Thymus (tissue), 11 donors: ENCODE measurements at regions not wholly inside any gene's neighbourhood (a gene's known extent, or its start where the extent isn't known, plus 50 kb on each side); places are given as distances from the start of the nearest gene placed in this dataset.
"Not testable (repeated sequence)": the region's sequence is repeated elsewhere in the genome, so short reads cannot be mapped to it uniquely, and the experiment has no call there.

Experiments used
- DNase-seq, 9 donors: peaks; one replicate each; pipeline ENCODE4 v3.0.0-alpha.2; 2013; ENCODE audit warnings: low spot score in 9 of 9, low read depth in 6 of 9, missing footprints in 1 of 9
- H3K27ac ChIP-seq, 2 donors: one replicate each; pipeline ENCODE4 v1.5.1; 2013; ENCODE audit warnings: control low read depth in 1 of 2, low read depth in 1 of 2, low read length in 1 of 2, mild to moderate bottlenecking in 1 of 2, moderate library complexity in 1 of 2
- H3K27me3 ChIP-seq, 2 donors: one replicate each; pipeline ENCODE4 v1.5.1; 2013; ENCODE audit warnings: low read length in 1 of 2; ENCODE audit not compliant: control insufficient read depth in 2 of 2, insufficient read depth in 1 of 2
- H3K36me3 ChIP-seq, 2 donors: one replicate each; pipeline ENCODE4 v1.5.1; 2013; ENCODE audit warnings: low read length in 1 of 2, mild to moderate bottlenecking in 1 of 2, moderate library complexity in 1 of 2; ENCODE audit not compliant: control insufficient read depth in 2 of 2, insufficient read depth in 2 of 2
- H3K4me1 ChIP-seq, 2 donors: one replicate each; pipeline ENCODE4 v1.5.1; 2013; ENCODE audit warnings: low read length in 2 of 2; ENCODE audit not compliant: control insufficient read depth in 2 of 2, insufficient read depth in 2 of 2
- H3K4me3 ChIP-seq, 2 donors: one replicate each; pipeline ENCODE4 v1.5.1; 2013; ENCODE audit warnings: low read length in 2 of 2, control low read depth in 1 of 2, mild to moderate bottlenecking in 1 of 2
- H3K9me3 ChIP-seq, 2 donors: one replicate each; pipeline ENCODE4 v1.5.1; 2013; ENCODE audit warnings: low read length in 1 of 2, mild to moderate bottlenecking in 1 of 2; ENCODE audit not compliant: control insufficient read depth in 2 of 2, insufficient read depth in 1 of 2
- WGBS: extraction: QIAGEN DNeasy Blood & Tissue Kit; methylation state at CpG from one replicate; pipeline ENCODE4 v1.1.7; 2013; 5-methylcytosine and 5-hydroxymethylcytosine counted together
- donor health status: healthy.

GRCh38 chr5:147141580-147141979 lies 93.2 kb upstream of the STK32A start:
- not testable (repeated sequence) for H3K36me3 ChIP-seq, H3K4me3 ChIP-seq, H3K27me3 ChIP-seq, H3K27ac ChIP-seq, DNase-seq, H3K9me3 ChIP-seq, H3K4me1 ChIP-seq
- 75% methylated on average over 2 of the region's 2 CpGs for WGBS

GRCh38 chr5:147143215-147143614 lies 91.6 kb upstream of the STK32A start:
- H3K9me3 ChIP-seq, result no peaks in the 10 kb centered on the region
- no peaks in the 10 kb centered on the region for H3K36me3 ChIP-seq
- H3K27ac ChIP-seq, result no peak overlapping the region
- H3K27me3 ChIP-seq, result no peaks in the 10 kb centered on the region
- H3K4me3 ChIP-seq, result no peak overlapping the region
- H3K4me1 ChIP-seq, result no peaks in the 10 kb centered on the region
- DNase-seq, result no peak

- Histone ChIP-seq H3K36me3 (no peaks in the 10 kb centered on the region), H3K9me3 (no peaks in the 10 kb centered on the region), H3K4me3 (no peak overlapping the region), H3K4me1 (no peaks in the 10 kb centered on the region), H3K27me3 (no peaks in the 10 kb centered on the region), H3K27ac (no peak overlapping the region)
- WGBS, result 87% methylated on average over 1 of the region's 1 CpG
- no peak for DNase-seq
Measured at GRCh38 chr5:147145328-147145727, 89.5 kb upstream of the STK32A start.

- H3K27ac ChIP-seq, result no peak overlapping the region
- DNase-seq, result no peak
- no peaks in the 10 kb centered on the region for H3K27me3 ChIP-seq
- H3K36me3 ChIP-seq, result no peaks in the 10 kb centered on the region
- H3K4me3 ChIP-seq, result no peak overlapping the region
- H3K9me3 ChIP-seq, result no peaks in the 10 kb centered on the region
- 86% methylated on average over 1 of the region's 1 CpG for WGBS
- no peaks in the 10 kb centered on the region for H3K4me1 ChIP-seq
Measured at GRCh38 chr5:147148715-147149114, 86.1 kb upstream of the STK32A start.

GRCh38 chr5:147152086-147152485 lies 82.7 kb upstream of the STK32A start:
- Histone ChIP-seq H3K4me1 (no peaks in the 10 kb centered on the region), H3K27me3 (no peaks in the 10 kb centered on the region), H3K27ac (no peak overlapping the region), H3K4me3 (no peak overlapping the region), H3K9me3 (no peaks in the 10 kb centered on the region), H3K36me3 (no peaks in the 10 kb centered on the region)
- DNase-seq, result no peak
- 93% methylated on average over 1 of the region's 1 CpG for WGBS

- Histone ChIP-seq H3K27ac (no peak overlapping the region), H3K4me1 (no peaks in the 10 kb centered on the region), H3K27me3 (no peaks in the 10 kb centered on the region), H3K4me3 (no peak overlapping the region), H3K9me3 (no peaks in the 10 kb centered on the region), H3K36me3 (no peaks in the 10 kb centered on the region)
- 90% methylated on average over 3 of the region's 3 CpGs for WGBS
- DNase-seq, result no peak
Measured at GRCh38 chr5:147154809-147155208, 80.0 kb upstream of the STK32A start.

- no peak overlapping the region for H3K27ac ChIP-seq
- H3K27me3 ChIP-seq, result no peaks in the 10 kb centered on the region
- WGBS, result 89% methylated on average over 5 of the region's 5 CpGs
- H3K4me1 ChIP-seq, result no peaks in the 10 kb centered on the region
- no peak overlapping the region for H3K4me3 ChIP-seq
- H3K9me3 ChIP-seq, result no peaks in the 10 kb centered on the region
- no peaks in the 10 kb centered on the region for H3K36me3 ChIP-seq
- no peak for DNase-seq
Measured at GRCh38 chr5:147156012-147156411, 78.8 kb upstream of the STK32A start.

GRCh38 chr5:147160902-147161700 lies 73.7 kb upstream of the STK32A start:
- no peak overlapping the region for H3K27ac ChIP-seq
- H3K27me3 ChIP-seq, result no peaks in the 10 kb centered on the region
- no peak overlapping the region for H3K4me3 ChIP-seq
- WGBS, result 82% methylated on average over 3 of the region's 3 CpGs
- H3K9me3 ChIP-seq, result no peaks in the 10 kb centered on the region
- no peaks in the 10 kb centered on the region for H3K4me1 ChIP-seq
- no peak for DNase-seq
- no peaks in the 10 kb centered on the region for H3K36me3 ChIP-seq

- WGBS, result 89% methylated on average over 7 of the region's 7 CpGs
- Histone ChIP-seq H3K4me1 (no peaks in the 10 kb centered on the region), H3K4me3 (no peak overlapping the region), H3K27me3 (no peaks in the 10 kb centered on the region), H3K36me3 (no peaks in the 10 kb centered on the region), H3K9me3 (no peaks in the 10 kb centered on the region), H3K27ac (no peak overlapping the region)
- DNase-seq, result no peak
Measured at GRCh38 chr5:147162740-147163139, 72.1 kb upstream of the STK32A start.
